OCI-LY1 (cell line): ENCODE measurements at regions not wholly inside any gene's neighbourhood (a gene's known extent, or its start where the extent isn't known, plus 50 kb on each side); places are given as distances from the start of the nearest gene placed in this dataset.

Experiments
- CTCF ChIP-seq: fragments of 200-600 bp; sonication (generic), shearing (Covaris generic); IDR thresholded peaks from 2 replicates; pipeline ENCODE4 v1.5.1; 2017; ENCODE audit warnings: mild to moderate bottlenecking, antibody characterized with exemption, low read length, moderate library complexity, mixed read lengths
- EZH2 ChIP-seq: fragments of 200-600 bp; sonication (generic), shearing (Covaris generic); IDR thresholded peaks from 2 replicates; pipeline ENCODE4 v1.8.0; 2017; ENCODE audit warnings: borderline replicate concordance, mixed run types, mild to moderate bottlenecking, antibody characterized with exemption, low read length, moderate library complexity, mixed read lengths

GRCh38 chr6:87919416-87919815 is 128.2 kb upstream of the SPACA1 start:
- no peak for TF ChIP-seq CTCF
- TF ChIP-seq EZH2: no peak
